Loucy (cell line): ENCODE measurements at regions not wholly inside any gene's neighbourhood (a gene's known extent, or its start where the extent isn't known, plus 50 kb on each side); places are given as distances from the start of the nearest gene placed in this dataset.

ENCODE experiments used
- CTCF ChIP-seq: fragments of 200-600 bp; sonication (generic); conservative IDR thresholded peaks from 2 replicates; pipeline ENCODE4 v1.5.1; 2014; ENCODE audit warnings: mild to moderate bottlenecking, antibody characterized with exemption, low read length
- EZH2phosphoT487 ChIP-seq: fragments of 200-600 bp; IDR thresholded peaks from 2 replicates; pipeline ENCODE4 v1.6.1; 2018; ENCODE audit warnings: antibody characterized with exemption, mild to moderate bottlenecking, moderate library complexity, borderline replicate concordance

DNA sequence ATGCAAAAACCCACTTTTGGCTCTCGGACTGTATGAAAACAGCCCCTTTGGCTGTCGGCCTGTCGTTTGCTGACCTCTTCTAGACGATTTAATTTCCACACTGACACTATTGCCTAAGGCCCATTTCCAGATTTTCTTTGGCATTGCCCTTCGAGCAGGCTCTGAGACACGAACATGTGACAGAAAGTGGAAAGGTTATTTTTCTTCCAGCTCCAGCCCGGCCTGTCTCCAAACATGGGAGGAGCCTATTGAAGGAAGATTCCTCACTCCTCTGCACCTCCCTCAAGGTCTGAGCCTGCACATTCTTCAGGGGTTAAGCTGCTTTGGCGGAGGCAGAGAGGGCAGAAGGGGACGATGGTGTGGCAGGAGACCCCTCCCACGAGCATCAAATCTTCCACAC is 85.9 kb upstream of the FOXF1 start:
- TF ChIP-seq CTCF: no peak
- TF ChIP-seq EZH2phosphoT487: no peak
